Type B pancreatic cell (in vitro differentiated cells): ENCODE measurements at regions not wholly inside any gene's neighbourhood (a gene's known extent, or its start where the extent isn't known, plus 50 kb on each side); places are given as distances from the start of the nearest gene placed in this dataset.

Experiments used
- DNase-seq: peaks from one replicate; pipeline ENCODE4 v3.0.0; 2021; ENCODE audit warnings: mixed read lengths; ENCODE audit not compliant: unreplicated experiment; ENCODE audit errors: extremely low spot score
- H3K27ac Mint-ChIP-seq: 2 replicates; pipeline ENCODE4 v1.8.0; 2021; ENCODE audit warnings: mild to moderate bottlenecking, mixed read lengths
- H3K27me3 Mint-ChIP-seq: 2 replicates; pipeline ENCODE4 v1.8.0; 2021; ENCODE audit warnings: mixed read lengths
- H3K36me3 Mint-ChIP-seq: 2 replicates; pipeline ENCODE4 v1.8.0; 2021; ENCODE audit warnings: mixed read lengths
- H3K4me1 Mint-ChIP-seq: one replicate; pipeline ENCODE4 v1.8.0; 2021; ENCODE audit warnings: mixed read lengths; ENCODE audit not compliant: unreplicated experiment
- H3K4me3 Mint-ChIP-seq: 2 replicates; pipeline ENCODE4 v1.8.0; 2021; ENCODE audit warnings: mild to moderate bottlenecking, mixed read lengths
- H3K9me3 Mint-ChIP-seq: 2 replicates; pipeline ENCODE4 v1.8.0; 2021; ENCODE audit warnings: mixed read lengths
- TF ChIP-seq, protein P1 (sequence below): fragments of 200-600 bp; sonication (generic); conservative IDR thresholded peaks from 2 replicates; pipeline ENCODE4 v1.5.0; 2021; ENCODE audit warnings: antibody characterized with exemption, mild to moderate bottlenecking

DNA sequence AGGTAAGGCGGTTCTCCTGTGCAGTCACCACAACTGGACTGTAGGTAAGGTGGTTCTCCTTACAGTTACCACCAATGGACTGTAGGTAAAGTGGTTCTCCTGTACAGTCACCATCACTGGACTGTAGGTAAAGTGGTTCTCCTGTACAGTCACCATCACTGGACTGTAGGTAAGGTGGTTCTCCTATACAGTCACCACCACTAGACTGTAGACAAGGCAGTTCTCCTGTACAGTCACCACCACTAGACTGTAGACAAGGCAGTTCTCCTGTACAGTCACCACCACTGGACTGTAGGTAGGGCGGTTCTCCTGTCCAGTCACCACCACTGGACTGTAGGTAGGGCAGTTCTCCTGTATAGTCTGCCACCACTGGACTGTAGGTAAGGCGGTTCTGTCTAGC, 212.3 kb downstream of the TFAP2A start:
- Mint-ChIP-seq H3K4me1 (no peaks in the 10 kb centered on the region), H3K27me3 (no peaks in the 10 kb centered on the region), H3K27ac (no peak overlapping the region), H3K36me3 (no peaks in the 10 kb centered on the region), H3K4me3 (no peak overlapping the region), H3K9me3 (peaks cover 3% of the 10 kb centered on the region)
- no peak for DNase-seq
- TF ChIP-seq, protein P1, sequence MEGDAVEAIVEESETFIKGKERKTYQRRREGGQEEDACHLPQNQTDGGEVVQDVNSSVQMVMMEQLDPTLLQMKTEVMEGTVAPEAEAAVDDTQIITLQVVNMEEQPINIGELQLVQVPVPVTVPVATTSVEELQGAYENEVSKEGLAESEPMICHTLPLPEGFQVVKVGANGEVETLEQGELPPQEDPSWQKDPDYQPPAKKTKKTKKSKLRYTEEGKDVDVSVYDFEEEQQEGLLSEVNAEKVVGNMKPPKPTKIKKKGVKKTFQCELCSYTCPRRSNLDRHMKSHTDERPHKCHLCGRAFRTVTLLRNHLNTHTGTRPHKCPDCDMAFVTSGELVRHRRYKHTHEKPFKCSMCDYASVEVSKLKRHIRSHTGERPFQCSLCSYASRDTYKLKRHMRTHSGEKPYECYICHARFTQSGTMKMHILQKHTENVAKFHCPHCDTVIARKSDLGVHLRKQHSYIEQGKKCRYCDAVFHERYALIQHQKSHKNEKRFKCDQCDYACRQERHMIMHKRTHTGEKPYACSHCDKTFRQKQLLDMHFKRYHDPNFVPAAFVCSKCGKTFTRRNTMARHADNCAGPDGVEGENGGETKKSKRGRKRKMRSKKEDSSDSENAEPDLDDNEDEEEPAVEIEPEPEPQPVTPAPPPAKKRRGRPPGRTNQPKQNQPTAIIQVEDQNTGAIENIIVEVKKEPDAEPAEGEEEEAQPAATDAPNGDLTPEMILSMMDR, result no peak

DNA sequence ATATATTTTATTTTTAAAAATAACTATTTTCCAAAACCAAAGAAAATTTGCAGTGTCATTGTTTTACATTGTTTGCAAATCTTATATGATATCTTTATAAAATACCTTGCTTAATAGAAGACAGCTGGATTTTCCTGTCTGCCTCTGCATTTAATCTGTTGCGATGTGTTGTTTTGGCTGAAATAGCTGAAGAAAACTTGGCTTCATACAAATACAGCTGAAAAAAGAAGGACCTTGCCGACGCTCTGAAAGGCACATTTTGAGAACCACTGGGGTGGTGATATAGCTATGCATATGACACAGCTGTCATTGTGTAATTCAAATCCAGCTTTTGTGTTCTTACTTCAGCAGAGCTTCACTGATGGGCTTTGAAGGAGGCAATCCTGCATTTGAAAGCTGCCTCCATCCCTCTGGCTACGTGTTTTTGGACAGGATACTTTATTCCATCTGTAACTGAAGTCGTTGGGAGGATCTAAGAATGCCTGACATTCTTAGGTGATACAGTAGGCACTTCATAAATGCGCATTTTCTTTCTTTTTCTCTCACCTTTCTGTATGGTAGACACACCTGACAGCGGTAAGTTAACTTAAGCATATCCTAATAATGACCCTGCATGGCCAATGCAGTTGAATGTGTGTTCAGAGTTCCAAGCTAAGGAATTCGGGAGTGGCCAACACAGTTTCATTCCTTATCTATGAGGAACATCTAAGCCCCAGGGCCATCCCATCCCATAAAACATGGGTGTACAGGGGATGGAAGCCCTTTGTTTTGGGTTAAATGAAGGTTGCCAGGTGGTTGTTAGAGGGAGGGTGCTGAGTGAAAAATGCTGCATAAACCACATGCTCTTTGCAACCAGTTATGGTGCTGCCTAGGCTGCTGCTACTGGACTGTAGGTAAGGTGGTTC, 213.0 kb downstream of the TFAP2A start:
- peaks cover 6% of the 10 kb centered on the region for H3K9me3 Mint-ChIP-seq
- H3K4me3 Mint-ChIP-seq, result no peak overlapping the region
- TF ChIP-seq, protein P1, result no peak
- no peak for DNase-seq
- no peak overlapping the region for H3K27ac Mint-ChIP-seq
- no peaks in the 10 kb centered on the region for H3K36me3 Mint-ChIP-seq
- H3K4me1 Mint-ChIP-seq, result no peaks in the 10 kb centered on the region
- H3K27me3 Mint-ChIP-seq, result no peaks in the 10 kb centered on the region

DNA sequence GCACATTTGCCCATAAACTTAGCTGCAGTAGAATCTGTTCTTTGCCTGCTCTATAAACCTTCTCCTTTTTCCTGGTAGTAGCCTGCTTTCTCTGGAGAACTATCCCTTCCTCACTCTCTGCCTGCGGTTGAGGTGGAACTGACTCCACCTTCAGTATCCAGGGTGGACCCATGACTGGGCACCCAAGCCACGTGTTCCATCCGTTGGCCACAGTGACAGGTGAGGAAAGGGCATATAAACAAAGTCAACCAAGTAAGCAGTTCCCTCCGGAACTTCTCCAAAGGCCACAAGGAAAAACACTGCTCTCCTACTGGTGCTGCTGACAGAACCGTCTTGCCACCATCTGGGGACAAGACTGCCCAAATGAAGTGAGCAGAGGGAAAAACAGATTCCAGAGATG, 218.8 kb downstream of the TFAP2A start:
- TF ChIP-seq, protein P1, result no peak
- H3K27ac Mint-ChIP-seq, result no peak overlapping the region
- H3K4me3 Mint-ChIP-seq, result no peak overlapping the region
- H3K27me3 Mint-ChIP-seq, result no peaks in the 10 kb centered on the region
- H3K9me3 Mint-ChIP-seq, result peaks cover 9% of the 10 kb centered on the region
- H3K4me1 Mint-ChIP-seq, result no peaks in the 10 kb centered on the region
- DNase-seq, result no peak
- H3K36me3 Mint-ChIP-seq, result no peaks in the 10 kb centered on the region

DNA sequence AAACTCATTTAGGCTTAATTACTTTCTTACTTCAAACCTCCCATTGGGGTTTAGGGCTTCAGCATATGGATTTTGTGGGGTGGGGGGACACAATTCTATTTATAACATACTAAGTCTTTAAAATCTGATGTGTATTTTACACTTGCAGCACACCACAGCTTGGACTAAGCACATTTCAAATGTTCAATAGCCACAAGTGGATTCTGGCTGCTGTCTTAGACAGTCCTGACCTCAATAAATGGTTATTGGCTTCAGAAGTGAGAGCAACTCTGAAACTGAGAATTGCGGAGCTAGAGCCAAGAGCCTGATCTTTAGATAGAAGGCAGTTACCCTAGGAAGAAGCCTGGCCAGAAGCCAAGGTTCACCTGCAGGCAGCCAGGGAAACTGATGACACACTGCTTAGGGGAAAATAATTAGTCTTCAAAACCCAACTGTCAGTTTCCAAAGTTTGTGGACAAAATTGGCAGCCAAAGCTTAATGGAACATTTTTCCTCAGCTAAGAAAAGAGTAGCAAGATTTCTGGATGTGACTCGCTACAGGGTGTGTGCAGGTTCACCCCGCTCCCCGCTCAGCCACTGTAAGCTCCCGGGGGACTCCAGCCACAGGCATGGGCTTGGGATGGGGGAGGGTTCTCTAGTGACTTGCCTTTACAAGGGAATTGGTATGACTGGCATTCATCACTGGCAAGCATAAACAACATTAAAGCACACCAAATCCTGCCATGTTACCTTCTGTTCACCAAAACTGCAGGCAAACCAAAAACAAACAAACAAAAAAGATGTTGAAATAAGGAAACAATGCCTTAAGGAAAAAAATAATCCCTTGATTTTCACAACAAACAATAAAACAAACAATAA, 219.8 kb downstream of the TFAP2A start:
- Mint-ChIP-seq H3K36me3 (no peaks in the 10 kb centered on the region), H3K27ac (no peak overlapping the region), H3K4me1 (peaks cover 6% of the 10 kb centered on the region), H3K9me3 (peaks cover 11% of the 10 kb centered on the region), H3K4me3 (no peak overlapping the region), H3K27me3 (no peaks in the 10 kb centered on the region)
- no peak for DNase-seq
- TF ChIP-seq, protein P1, result no peak

GRCh38 chr6:10193321-10193720, 221.6 kb downstream of the TFAP2A start:
- Mint-ChIP-seq H3K4me1 (peaks cover 19% of the 10 kb centered on the region), H3K9me3 (peaks cover 20% of the 10 kb centered on the region), H3K36me3 (peaks cover 3% of the 10 kb centered on the region), H3K27ac (no peak overlapping the region), H3K27me3 (no peaks in the 10 kb centered on the region), H3K4me3 (no peak overlapping the region)
- no peak for DNase-seq
- TF ChIP-seq, protein P1, result no peak
